ENCODE measurements at regions not wholly inside any gene's neighbourhood (a gene's known extent, or its start where the extent isn't known, plus 50 kb on each side); places are given as distances from the start of the nearest gene placed in this dataset.

GRCh38 chrX:42465821-42466220, 312.1 kb downstream of the PPP1R2C start:
- Histone ChIP-seq H3K36me3 (no peaks in the 10 kb centered on the region), H3K9me3 (no peaks in the 10 kb centered on the region), H3K27ac (no peak overlapping the region), H3K4me3 (no peak overlapping the region), H3K4me1 (no peaks in the 10 kb centered on the region), H3K27me3 (no peaks in the 10 kb centered on the region)
- no peak for TF ChIP-seq POLR2A (IDR thresholded peaks at IDR 0.05)
- no peak for TF ChIP-seq CTCF (IDR thresholded peaks at IDR 0.05)
- TF ChIP-seq POLR2AphosphoS5 (IDR thresholded peaks at IDR 0.05; ENCODE audit: insufficient read depth in 1 of 2, low read depth in 1 of 2): no peak
- DNase-seq (ENCODE audit: extremely low spot score in 2 of 2): no peak
- intact Hi-C loops (cut with DNase I): no loop called here

GRCh38 chrX:42463706-42464490, 314.1 kb downstream of the PPP1R2C start:
- intact Hi-C loops (cut with DNase I): no loop called here
- Histone ChIP-seq H3K9me3 (no peaks in the 10 kb centered on the region), H3K27ac (no peak overlapping the region), H3K4me1 (no peaks in the 10 kb centered on the region), H3K27me3 (no peaks in the 10 kb centered on the region), H3K4me3 (no peak overlapping the region), H3K36me3 (no peaks in the 10 kb centered on the region)
- DNase-seq (ENCODE audit: extremely low spot score in 2 of 2): no peak
- no peak for TF ChIP-seq POLR2A (IDR thresholded peaks at IDR 0.05)
- no peak for TF ChIP-seq POLR2AphosphoS5 (IDR thresholded peaks at IDR 0.05; ENCODE audit: insufficient read depth in 1 of 2, low read depth in 1 of 2)

- H3K36me3 ChIP-seq: no peaks in the 10 kb centered on the region
- H3K4me3 ChIP-seq: no peak overlapping the region
- no peaks in the 10 kb centered on the region for H3K9me3 ChIP-seq
- TF ChIP-seq CTCF (IDR thresholded peaks at IDR 0.05) (no peak), POLR2AphosphoS5 (IDR thresholded peaks at IDR 0.05; ENCODE audit: insufficient read depth in 1 of 2, low read depth in 1 of 2) (no peak), POLR2A (IDR thresholded peaks at IDR 0.05) (no peak)
- no peak for DNase-seq (ENCODE audit: extremely low spot score in 2 of 2)
- H3K27ac ChIP-seq: no peak overlapping the region
- H3K27me3 ChIP-seq: no peaks in the 10 kb centered on the region
- no peaks in the 10 kb centered on the region for H3K4me1 ChIP-seq
- intact Hi-C loops (cut with DNase I): no loop called here
Observed at GRCh38 chrX:42462917-42463316, 315.0 kb downstream of the PPP1R2C start.

- H3K27ac ChIP-seq: no peak overlapping the region
- no peaks in the 10 kb centered on the region for H3K36me3 ChIP-seq
- no peaks in the 10 kb centered on the region for H3K4me1 ChIP-seq
- no peaks in the 10 kb centered on the region for H3K27me3 ChIP-seq
- H3K9me3 ChIP-seq: no peaks in the 10 kb centered on the region
- no peak for DNase-seq (ENCODE audit: extremely low spot score in 2 of 2)
- TF ChIP-seq POLR2A (IDR thresholded peaks at IDR 0.05) (no peak), POLR2AphosphoS5 (IDR thresholded peaks at IDR 0.05; ENCODE audit: insufficient read depth in 1 of 2, low read depth in 1 of 2) (no peak), CTCF (IDR thresholded peaks at IDR 0.05) (no peak)
- no peak overlapping the region for H3K4me3 ChIP-seq
- intact Hi-C loops (cut with DNase I): no loop called here
Observed at GRCh38 chrX:42460706-42461105, 317.3 kb downstream of the PPP1R2C start.

- no peak overlapping the region for H3K27ac ChIP-seq
- TF ChIP-seq CTCF (IDR thresholded peaks at IDR 0.05) (no peak), POLR2A (IDR thresholded peaks at IDR 0.05) (no peak), POLR2AphosphoS5 (IDR thresholded peaks at IDR 0.05; ENCODE audit: insufficient read depth in 1 of 2, low read depth in 1 of 2) (no peak)
- H3K4me1 ChIP-seq: no peaks in the 10 kb centered on the region
- no peak for DNase-seq (ENCODE audit: extremely low spot score in 2 of 2)
- intact Hi-C loops (cut with DNase I): no loop called here
- no peaks in the 10 kb centered on the region for H3K36me3 ChIP-seq
- no peaks in the 10 kb centered on the region for H3K9me3 ChIP-seq
- no peaks in the 10 kb centered on the region for H3K27me3 ChIP-seq
- H3K4me3 ChIP-seq: no peak overlapping the region
Observed at GRCh38 chrX:42459735-42460134, 318.2 kb downstream of the PPP1R2C start.

Measured in vagina (tissue), 2 donors.